ENCODE measurements at regions not wholly inside any gene's neighbourhood (a gene's known extent, or its start where the extent isn't known, plus 50 kb on each side); places are given as distances from the start of the nearest gene placed in this dataset.

- no TSS peak for BruUV-seq (replicated peaks)
- no peak for DNase-seq (ENCODE audit: low spot score)
- ChIA-PET POLR2A (no interaction called here), CTCF (ENCODE audit: unreplicated experiment) (no interaction called here)
- intact Hi-C loops (cut with micrococcal nuclease; ENCODE audit: unreplicated experiment) = no loop called here
- Histone ChIP-seq H3K36me3 (ENCODE audit: insufficient read depth, low read length) (no peaks in the 10 kb centered on the region), H3K9me3 (ENCODE audit: low read length) (no peaks in the 10 kb centered on the region), H3K4me1 (ENCODE audit: insufficient read depth, low read length, poor library complexity, severe bottlenecking) (no peaks in the 10 kb centered on the region), H3K4me2 (ENCODE audit: low read length) (no peak overlapping the region), H3K27ac (ENCODE audit: low read depth, low read length, poor library complexity, severe bottlenecking) (no peak overlapping the region), H2AFZ (ENCODE audit: low read length) (no peak overlapping the region), H3K79me2 (ENCODE audit: insufficient read depth, low read depth, low read length) (no peaks in the 10 kb centered on the region), H4K20me1 (ENCODE audit: insufficient read depth, low read length) (no peaks in the 10 kb centered on the region), H3K9me2 (ENCODE audit: insufficient read depth, low read length) (no peaks in the 10 kb centered on the region), H3K4me3 (ENCODE audit: low read depth, low read length, poor library complexity, severe bottlenecking) (no peak overlapping the region)
- TF ChIP-seq CTCF (conservative IDR thresholded peaks at IDR 0.05; ENCODE audit: low read length) (no peak), EZH2phosphoT487 (IDR thresholded peaks at IDR 0.05; ENCODE audit: borderline replicate concordance, low read depth, low read length) (no peak)
Measured at GRCh38 chr2:38155015-38155414, 79.1 kb upstream of the CYP1B1 start.

GRCh38 chr2:38154395-38154794 lies 78.4 kb upstream of the CYP1B1 start:
- H3K27ac ChIP-seq (ENCODE audit: low read depth, low read length, poor library complexity, severe bottlenecking) = no peak overlapping the region
- TF ChIP-seq CTCF (conservative IDR thresholded peaks at IDR 0.05; ENCODE audit: low read length) = no peak
- no peak for TF ChIP-seq EZH2phosphoT487 (IDR thresholded peaks at IDR 0.05; ENCODE audit: borderline replicate concordance, low read depth, low read length)
- H3K9me2 ChIP-seq (ENCODE audit: insufficient read depth, low read length) = no peaks in the 10 kb centered on the region
- CTCF ChIA-PET (ENCODE audit: unreplicated experiment) = no interaction called here
- H3K4me2 ChIP-seq (ENCODE audit: low read length) = no peak overlapping the region
- H2AFZ ChIP-seq (ENCODE audit: low read length) = no peak overlapping the region
- no peaks in the 10 kb centered on the region for H3K36me3 ChIP-seq (ENCODE audit: insufficient read depth, low read length)
- H3K79me2 ChIP-seq (ENCODE audit: insufficient read depth, low read depth, low read length) = no peaks in the 10 kb centered on the region
- intact Hi-C loops (cut with micrococcal nuclease; ENCODE audit: unreplicated experiment) = no loop called here
- DNase-seq (ENCODE audit: low spot score) = no peak
- H3K9me3 ChIP-seq (ENCODE audit: low read length) = no peaks in the 10 kb centered on the region
- no peak overlapping the region for H3K4me3 ChIP-seq (ENCODE audit: low read depth, low read length, poor library complexity, severe bottlenecking)
- POLR2A ChIA-PET = no interaction called here
- H3K4me1 ChIP-seq (ENCODE audit: insufficient read depth, low read length, poor library complexity, severe bottlenecking) = no peaks in the 10 kb centered on the region
- BruUV-seq (replicated peaks) = no TSS peak
- no peaks in the 10 kb centered on the region for H4K20me1 ChIP-seq (ENCODE audit: insufficient read depth, low read length)

- Histone ChIP-seq H3K4me2 (ENCODE audit: low read length) (no peak overlapping the region), H3K79me2 (ENCODE audit: insufficient read depth, low read depth, low read length) (no peaks in the 10 kb centered on the region), H3K36me3 (ENCODE audit: insufficient read depth, low read length) (no peaks in the 10 kb centered on the region), H3K27ac (ENCODE audit: low read depth, low read length, poor library complexity, severe bottlenecking) (no peak overlapping the region), H4K20me1 (ENCODE audit: insufficient read depth, low read length) (no peaks in the 10 kb centered on the region), H2AFZ (ENCODE audit: low read length) (no peak overlapping the region), H3K9me2 (ENCODE audit: insufficient read depth, low read length) (no peaks in the 10 kb centered on the region), H3K4me1 (ENCODE audit: insufficient read depth, low read length, poor library complexity, severe bottlenecking) (no peaks in the 10 kb centered on the region), H3K4me3 (ENCODE audit: low read depth, low read length, poor library complexity, severe bottlenecking) (no peak overlapping the region), H3K9me3 (ENCODE audit: low read length) (no peaks in the 10 kb centered on the region)
- intact Hi-C loops (cut with micrococcal nuclease; ENCODE audit: unreplicated experiment) = no loop called here
- TF ChIP-seq CTCF (conservative IDR thresholded peaks at IDR 0.05; ENCODE audit: low read length) = no peak
- TF ChIP-seq EZH2phosphoT487 (IDR thresholded peaks at IDR 0.05; ENCODE audit: borderline replicate concordance, low read depth, low read length) = no peak
- ChIA-PET POLR2A (no interaction called here), CTCF (ENCODE audit: unreplicated experiment) (no interaction called here)
- no TSS peak for BruUV-seq (replicated peaks)
- no peak for DNase-seq (ENCODE audit: low spot score)
Measured at GRCh38 chr2:38153476-38154135, 77.7 kb upstream of the CYP1B1 start.
